ENCODE measurements at regions not wholly inside any gene's neighbourhood (a gene's known extent, or its start where the extent isn't known, plus 50 kb on each side); places are given as distances from the start of the nearest gene placed in this dataset.

DNA sequence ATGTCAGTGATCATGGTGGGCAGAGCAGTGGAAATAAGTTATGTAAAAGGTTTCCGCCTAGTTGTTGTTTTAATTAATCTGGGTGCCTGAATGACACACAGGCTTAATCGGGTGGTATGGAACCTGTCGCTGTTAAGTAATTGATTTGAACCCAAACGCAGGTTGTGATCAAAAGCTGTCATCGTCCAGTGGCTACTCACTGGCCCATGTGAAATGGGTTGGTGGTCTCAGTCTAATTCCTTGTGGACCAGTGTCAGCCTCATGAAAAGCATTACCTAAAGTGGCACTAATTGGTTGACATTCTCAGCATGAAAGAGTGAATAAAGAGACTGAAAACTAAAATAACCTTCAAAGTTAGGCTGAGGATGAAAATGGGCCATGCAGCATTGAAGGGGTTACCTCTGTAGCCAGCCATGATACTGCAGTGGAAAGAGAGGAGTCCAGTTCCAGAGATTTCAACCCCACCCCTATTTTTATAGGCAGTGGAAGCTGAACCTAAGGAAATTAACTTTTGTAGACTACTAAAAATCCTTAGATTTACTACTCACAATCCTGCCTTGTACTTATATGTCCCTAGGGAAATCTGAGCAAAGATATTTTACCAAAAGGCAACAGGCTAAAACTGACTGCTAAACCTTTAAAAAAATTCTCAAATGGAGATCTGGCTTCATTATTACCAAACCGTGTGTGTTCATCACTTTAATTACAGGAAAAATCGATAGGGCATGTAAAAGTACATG, 251.7 kb upstream of the TENM3 start:
- Histone ChIP-seq H3K27me3 (replicated peaks in 1 of 2; ENCODE audit: control insufficient read depth in 2 of 2, insufficient read depth in 2 of 2, low read length in 1 of 2) (no peaks in the 10 kb centered on the region), H3K4me1 (ENCODE audit: control insufficient read depth, insufficient read depth, low read length) (no peaks in the 10 kb centered on the region), H3K9ac (ENCODE audit: control insufficient read depth, insufficient read depth, low read length) (no peak overlapping the region), H3K4me2 (ENCODE audit: control insufficient read depth, insufficient read depth) (no peak overlapping the region), H3K36me3 (ENCODE audit: control insufficient read depth in 2 of 2, insufficient read depth in 2 of 2, low read length in 1 of 2) (no peaks in the 10 kb centered on the region), H3K9me3 (replicated peaks; ENCODE audit: control insufficient read depth, insufficient read depth, low read length) (no peaks in the 10 kb centered on the region), H2AFZ (ENCODE audit: control insufficient read depth, low read depth, low read length) (no peak overlapping the region), H3K79me2 (ENCODE audit: control insufficient read depth, insufficient read depth, low read length) (no peaks in the 10 kb centered on the region), H4K20me1 (ENCODE audit: control insufficient read depth, insufficient read depth) (no peaks in the 10 kb centered on the region), H3K27ac (ENCODE audit: control insufficient read depth, insufficient read depth) (no peak overlapping the region), H3K4me3 (no peak overlapping the region)
- SMC1A ChIA-PET (ENCODE audit: uncharacterized antibody, unreplicated experiment): no interaction called here
- intact Hi-C loops (cut with micrococcal nuclease; ENCODE audit: unreplicated experiment): no loop called here
- RAD21 ChIA-PET (ENCODE audit: unreplicated experiment): no interaction called here
- no peak for TF ChIP-seq SUZ12 (IDR thresholded peaks at IDR 0.05; ENCODE audit: unreplicated experiment)
- no peak for TF ChIP-seq ESRRA (IDR thresholded peaks at IDR 0.05; ENCODE audit: low read length)
- CTCF ChIA-PET: no interaction called here
- 31% methylated on average over 7 of the region's 7 CpGs for WGBS (ENCODE audit: insufficient coverage, insufficient replicate concordance, low lambda C conversion rate, missing lambda C conversion rate)
- FAIRE-seq (no peak), DNase-seq (ENCODE audit: low read depth, low spot score) (no peak), ATAC-seq (no peak)
- in situ Hi-C loops (cut with MboI): no loop called here
- POLR2A ChIA-PET: no interaction called here
- no TSS peak for BruUV-seq (replicated peaks)

DNA sequence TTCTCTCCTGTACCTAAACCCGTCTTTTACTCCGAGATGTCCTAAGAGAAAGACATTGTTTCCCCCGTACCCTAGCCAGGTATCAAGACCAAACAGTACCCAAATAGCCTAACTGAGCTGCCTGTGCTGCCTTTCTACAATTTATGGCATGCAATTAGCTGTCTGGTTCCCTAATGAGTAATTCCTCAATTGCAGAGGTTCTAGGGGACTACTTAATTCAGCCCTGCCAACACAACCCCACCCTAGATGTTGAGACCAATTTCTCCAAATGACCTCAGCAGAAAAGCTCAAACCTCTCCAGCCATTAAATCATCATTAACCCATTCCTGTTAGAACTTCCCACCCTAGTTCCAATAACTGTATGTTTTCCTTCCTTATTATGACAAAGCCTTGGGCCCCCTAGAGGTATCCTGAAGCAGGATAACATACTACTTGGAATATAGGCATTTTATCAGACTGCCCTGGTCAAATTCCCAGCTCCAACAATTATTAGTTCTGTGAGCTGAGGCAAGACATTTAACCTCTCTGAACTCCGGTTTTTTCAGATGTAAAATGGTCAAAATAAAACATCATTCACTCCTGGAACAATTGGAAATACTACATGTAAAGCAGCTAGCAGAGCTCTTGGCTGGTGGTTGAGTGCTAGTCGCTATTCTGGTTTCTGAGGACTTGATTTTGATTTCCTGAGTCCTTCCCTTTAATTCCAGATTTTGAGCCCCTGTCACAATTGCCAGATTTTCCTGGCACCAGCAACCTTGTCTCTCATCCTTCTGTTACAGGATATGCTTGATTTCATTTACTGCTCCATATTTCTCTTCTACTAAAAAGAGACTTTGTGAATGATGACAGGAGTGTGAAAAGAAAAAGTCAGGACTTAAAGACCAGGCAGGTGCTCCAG, 244.6 kb upstream of the TENM3 start:
- no peaks in the 10 kb centered on the region for H4K20me1 ChIP-seq (ENCODE audit: control insufficient read depth, insufficient read depth)
- FAIRE-seq (no peak), DNase-seq (ENCODE audit: low read depth, low spot score) (no peak), ATAC-seq (no peak)
- no peak overlapping the region for H3K4me3 ChIP-seq
- no TSS peak for BruUV-seq (replicated peaks)
- H3K27ac ChIP-seq (ENCODE audit: control insufficient read depth, insufficient read depth): no peak overlapping the region
- H3K79me2 ChIP-seq (ENCODE audit: control insufficient read depth, insufficient read depth, low read length): no peaks in the 10 kb centered on the region
- no peak overlapping the region for H3K9ac ChIP-seq (ENCODE audit: control insufficient read depth, insufficient read depth, low read length)
- SMC1A ChIA-PET (ENCODE audit: uncharacterized antibody, unreplicated experiment): interaction anchor here (0.6 kb wide), 1 partner anchor 17 kb away, joined by 3 read pairs; no protein-coding TSS in a partner anchor
- H3K27me3 ChIP-seq (replicated peaks in 1 of 2; ENCODE audit: control insufficient read depth in 2 of 2, insufficient read depth in 2 of 2, low read length in 1 of 2): no peaks in the 10 kb centered on the region
- intact Hi-C loops (cut with micrococcal nuclease; ENCODE audit: unreplicated experiment): no loop called here
- 40% methylated on average over 5 of the region's 5 CpGs for WGBS (ENCODE audit: insufficient coverage, insufficient replicate concordance, low lambda C conversion rate, missing lambda C conversion rate)
- no peak overlapping the region for H3K4me2 ChIP-seq (ENCODE audit: control insufficient read depth, insufficient read depth)
- POLR2A ChIA-PET: no interaction called here
- H3K4me1 ChIP-seq (ENCODE audit: control insufficient read depth, insufficient read depth, low read length): no peaks in the 10 kb centered on the region
- in situ Hi-C loops (cut with MboI): no loop called here
- RAD21 ChIA-PET (ENCODE audit: unreplicated experiment): no interaction called here
- no peaks in the 10 kb centered on the region for H3K36me3 ChIP-seq (ENCODE audit: control insufficient read depth in 2 of 2, insufficient read depth in 2 of 2, low read length in 1 of 2)
- no peaks in the 10 kb centered on the region for H3K9me3 ChIP-seq (replicated peaks; ENCODE audit: control insufficient read depth, insufficient read depth, low read length)
- no peak overlapping the region for H2AFZ ChIP-seq (ENCODE audit: control insufficient read depth, low read depth, low read length)
- CTCF ChIA-PET: interaction anchor here (1.6 kb wide), 1 partner anchor 11 kb away, joined by 3 read pairs; no protein-coding TSS in a partner anchor
- TF ChIP-seq ZNF622 (IDR thresholded peaks at IDR 0.05): no peak
- TF ChIP-seq KDM1A (IDR thresholded peaks at IDR 0.05; ENCODE audit: borderline replicate concordance): no peak
- TF ChIP-seq SMC3 (IDR thresholded peaks at IDR 0.05; ENCODE audit: borderline replicate concordance, low read length): no peak
- no peak for TF ChIP-seq RBBP5 (conservative IDR thresholded peaks at IDR 0.05)
- TF ChIP-seq GATAD2B (conservative IDR thresholded peaks at IDR 0.05; ENCODE audit: low read depth): no peak
- no peak for TF ChIP-seq PBX3 (IDR thresholded peaks at IDR 0.05; ENCODE audit: insufficient replicate concordance, low read depth, low read length)
- TF ChIP-seq, protein P1, sequence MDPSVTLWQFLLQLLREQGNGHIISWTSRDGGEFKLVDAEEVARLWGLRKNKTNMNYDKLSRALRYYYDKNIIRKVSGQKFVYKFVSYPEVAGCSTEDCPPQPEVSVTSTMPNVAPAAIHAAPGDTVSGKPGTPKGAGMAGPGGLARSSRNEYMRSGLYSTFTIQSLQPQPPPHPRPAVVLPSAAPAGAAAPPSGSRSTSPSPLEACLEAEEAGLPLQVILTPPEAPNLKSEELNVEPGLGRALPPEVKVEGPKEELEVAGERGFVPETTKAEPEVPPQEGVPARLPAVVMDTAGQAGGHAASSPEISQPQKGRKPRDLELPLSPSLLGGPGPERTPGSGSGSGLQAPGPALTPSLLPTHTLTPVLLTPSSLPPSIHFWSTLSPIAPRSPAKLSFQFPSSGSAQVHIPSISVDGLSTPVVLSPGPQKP (IDR thresholded peaks at IDR 0.05; ENCODE audit: low read depth, low read length): no peak
- TF ChIP-seq SPI1 (IDR thresholded peaks at IDR 0.05; ENCODE audit: borderline replicate concordance, insufficient read depth, low read depth, low read length): no peak
- TF ChIP-seq HDGF (IDR thresholded peaks at IDR 0.05): no peak

Data from GM12878 (cell line).